Liver (tissue), 3 donors: ENCODE measurements at regions not wholly inside any gene's neighbourhood (a gene's known extent, or its start where the extent isn't known, plus 50 kb on each side); places are given as distances from the start of the nearest gene placed in this dataset.

ENCODE experiments used
- ATF3 ChIP-seq: IDR thresholded peaks from 2 replicates; pipeline ENCODE4 v1.6.1; 2016; ENCODE audit warnings: antibody characterized with exemption
- CTCF ChIP-seq: fragments of 150-350 bp; IDR thresholded peaks from 2 replicates; pipeline ENCODE4 v1.5.1; 2017; ENCODE audit warnings: improper control_type of control experiment, low read depth, low read length; ENCODE audit not compliant: missing input control
- EGR1 ChIP-seq, 2 donors: IDR thresholded peaks; 2 replicates each; pipeline ENCODE4 v1.6.1; 2016 to 2018; ENCODE audit warnings: antibody characterized with exemption in 2 of 2, low read depth in 2 of 2
- FOXA2 ChIP-seq: IDR thresholded peaks from 2 replicates; pipeline ENCODE4 v1.6.1; 2016; ENCODE audit warnings: antibody characterized with exemption
- HNF4A ChIP-seq, 2 donors: conservative IDR thresholded peaks; 2 replicates each; pipeline ENCODE4 v1.6.1; 2016; ENCODE audit warnings: antibody characterized with exemption in 2 of 2, mild to moderate bottlenecking in 2 of 2
- JUND ChIP-seq, 2 donors: IDR thresholded peaks; 2 replicates each; pipeline ENCODE4 v1.6.1; 2016; ENCODE audit warnings: antibody characterized with exemption in 2 of 2
- MAX ChIP-seq: IDR thresholded peaks from 2 replicates; pipeline ENCODE4 v1.6.1; 2016; ENCODE audit warnings: antibody characterized with exemption
- RAD21 ChIP-seq, 2 donors: IDR thresholded peaks; 2 replicates each; pipeline ENCODE4 v1.6.1; 2016; ENCODE audit warnings: antibody characterized with exemption in 2 of 2, mild to moderate bottlenecking in 2 of 2
- REST ChIP-seq: IDR thresholded peaks from 2 replicates; pipeline ENCODE4 v1.6.1; 2016; ENCODE audit warnings: antibody characterized with exemption, mild to moderate bottlenecking
- RXRA ChIP-seq, 2 donors: IDR thresholded peaks; 2 replicates each; pipeline ENCODE4 v1.6.1; 2017 to 2018; ENCODE audit warnings: antibody characterized with exemption in 2 of 2, mild to moderate bottlenecking in 1 of 2
- SP1 ChIP-seq: IDR thresholded peaks from 2 replicates; pipeline ENCODE4 v1.6.1; 2018; ENCODE audit warnings: antibody characterized with exemption, mild to moderate bottlenecking
- TAF1 ChIP-seq: conservative IDR thresholded peaks from 2 replicates; pipeline ENCODE4 v1.6.1; 2016; ENCODE audit warnings: antibody characterized with exemption, mild to moderate bottlenecking
- YY1 ChIP-seq: IDR thresholded peaks from 2 replicates; pipeline ENCODE4 v1.6.1; 2016; ENCODE audit warnings: antibody characterized with exemption, mild to moderate bottlenecking
- ZBTB33 ChIP-seq: IDR thresholded peaks from 2 replicates; pipeline ENCODE4 v1.6.1; 2016; ENCODE audit warnings: antibody characterized with exemption
- donor health status: healthy.
- donor health status: healthy.

GRCh38 chr2:196233021-196233804 is 61.8 kb upstream of the STK17B start:
- TF ChIP-seq TAF1 = no peak
- no peak for TF ChIP-seq CTCF
- TF ChIP-seq REST = no peak
- no peak for TF ChIP-seq RAD21 (IDR thresholded peaks at IDR 0.05)
- TF ChIP-seq SP1 = peak; percentile 7
- no peak for TF ChIP-seq ZBTB33
- TF ChIP-seq MAX = no peak
- peak in 1 of 2 donors; percentile 32 for TF ChIP-seq JUND (IDR thresholded peaks at IDR 0.05)
- TF ChIP-seq EGR1 (IDR thresholded peaks at IDR 0.05; ENCODE audit: low read depth in 2 of 2) = no peak
- TF ChIP-seq ATF3 = no peak
- no peak for TF ChIP-seq RXRA (IDR thresholded peaks at IDR 0.05)
- no peak for TF ChIP-seq YY1
- no peak for TF ChIP-seq FOXA2
- no peak for TF ChIP-seq HNF4A (conservative IDR thresholded peaks at IDR 0.05)
